IMR-90 (cell line): ENCODE measurements at regions not wholly inside any gene's neighbourhood (a gene's known extent, or its start where the extent isn't known, plus 50 kb on each side); places are given as distances from the start of the nearest gene placed in this dataset.

Experiments
- ATAC-seq: fragments of 200-7000 bp; cut with Tn5 transposase; 2 replicates; pipeline ENCODE4 v1.9.1; 2020; ENCODE audit warnings: low read depth, mild to moderate bottlenecking, moderate library complexity
- BruUV-seq: library from RNA; stranded (reverse); fragments of 400-500 nt; replicated peaks from 2 replicates; lab custom pipeline; 2021; lab: Mats Ljungman, UMichigan
- CTCF ChIA-PET: fragments of 300-600 bp; formaldehyde crosslinking; extraction: SDS; loops from one replicate; lab custom pipeline; 2021; ENCODE audit warnings: antibody characterized with exemption; lab: Yijun Ruan, JAX
- POLR2A ChIA-PET: fragments of 300-600 bp; sonication (Branson Sonifier 250); formaldehyde crosslinking; loops from one replicate; lab custom pipeline; 2022; ENCODE audit warnings: antibody characterized with exemption; ENCODE audit not compliant: unreplicated experiment; lab: Charles Lee
- DNase-seq: peaks from one replicate; pipeline ENCODE4 v3.0.0; 2013
- H2AFZ ChIP-seq: replicated peaks from 2 replicates; pipeline ENCODE3; 2013; ENCODE audit warnings: low read length, mild to moderate bottlenecking; ENCODE audit not compliant: poor library complexity
- H2AK5ac ChIP-seq: 2 replicates; pipeline ENCODE4 v1.6.1; 2013; ENCODE audit warnings: low read depth, low read length, inconsistent platforms
- H2AK9ac ChIP-seq: replicated peaks from 2 replicates; pipeline ENCODE3; 2013; ENCODE audit warnings: mild to moderate bottlenecking, low read depth, low read length, moderate library complexity; ENCODE audit not compliant: poor library complexity
- H2BK120ac ChIP-seq: 2 replicates; pipeline ENCODE4 v1.6.1; 2013; ENCODE audit warnings: low read depth, low read length, inconsistent platforms
- H2BK15ac ChIP-seq: 3 replicates; pipeline ENCODE4 v1.6.1; 2013; ENCODE audit warnings: low read depth, low read length, inconsistent platforms
- H2BK20ac ChIP-seq: 2 replicates; pipeline ENCODE4 v1.6.1; 2013; ENCODE audit warnings: low read depth, mild to moderate bottlenecking, inconsistent platforms, low read length, moderate library complexity
- H2BK5ac ChIP-seq: 2 replicates; pipeline ENCODE4 v1.6.1; 2013; ENCODE audit warnings: mild to moderate bottlenecking, low read depth, low read length, inconsistent platforms; ENCODE audit not compliant: poor library complexity, severe bottlenecking
- H3K14ac ChIP-seq: replicated peaks from 2 replicates; pipeline ENCODE4 v1.6.1; 2013; ENCODE audit warnings: low read depth, low read length, inconsistent platforms
- H3K18ac ChIP-seq: 2 replicates; pipeline ENCODE4 v1.6.1; 2013; ENCODE audit warnings: low read depth, low read length, control low read depth
- H3K23ac ChIP-seq: 2 replicates; pipeline ENCODE4 v1.6.1; 2013; ENCODE audit warnings: low read depth, low read length, inconsistent platforms
- H3K27ac ChIP-seq: 2 replicates; pipeline ENCODE4 v1.5.1; 2013; ENCODE audit warnings: mild to moderate bottlenecking, control low read depth, low read length; ENCODE audit not compliant: insufficient read depth
- H3K27me3 ChIP-seq: 2 replicates; pipeline ENCODE4 v1.6.1; 2013; ENCODE audit warnings: low read length; ENCODE audit not compliant: control insufficient read depth, insufficient read depth
- H3K36me3 ChIP-seq: 2 replicates; pipeline ENCODE4 v1.6.1; 2013; ENCODE audit warnings: low read length, mixed read lengths; ENCODE audit not compliant: control insufficient read depth, insufficient read depth
- H3K4ac ChIP-seq: 2 replicates; pipeline ENCODE4 v1.6.1; 2013; ENCODE audit warnings: low read depth, low read length, inconsistent platforms
- H3K4me1 ChIP-seq: 2 replicates; pipeline ENCODE4 v1.6.1; 2013; ENCODE audit warnings: low read length, mixed read lengths; ENCODE audit not compliant: control insufficient read depth, insufficient read depth
- H3K4me2 ChIP-seq: 2 replicates; pipeline ENCODE4 v1.6.1; 2013; ENCODE audit warnings: low read depth, mild to moderate bottlenecking, control low read depth, low read length, moderate library complexity
- H3K4me3 ChIP-seq: 2 replicates; pipeline ENCODE4 v1.5.1; 2013; ENCODE audit warnings: low read depth, mild to moderate bottlenecking, control low read depth, low read length, moderate library complexity; ENCODE audit not compliant: insufficient read depth
- H3K56ac ChIP-seq: 2 replicates; pipeline ENCODE4 v1.6.1; 2013; ENCODE audit warnings: low read length, inconsistent platforms; ENCODE audit not compliant: insufficient read depth; ENCODE audit errors: extremely low read depth
- H3K79me1 ChIP-seq, 2 experiments: 2 replicates each; pipeline ENCODE4 v1.6.1; 2013; ENCODE audit warnings: low read length in 2 of 2, inconsistent platforms in 1 of 2, low read depth in 1 of 2
- H3K9ac ChIP-seq: 2 replicates; pipeline ENCODE4 v1.6.1; 2013; ENCODE audit warnings: low read depth, low read length, control low read depth
- H3K9me1 ChIP-seq: 2 replicates; pipeline ENCODE4 v1.6.1; 2013; ENCODE audit warnings: low read length, inconsistent platforms; ENCODE audit not compliant: insufficient read depth
- H3K9me3 ChIP-seq: 2 replicates; pipeline ENCODE4 v1.6.1; 2013; ENCODE audit warnings: low read length; ENCODE audit not compliant: control insufficient read depth, insufficient read depth
- H4K20me1 ChIP-seq: 2 replicates; pipeline ENCODE4 v1.6.1; 2013; ENCODE audit warnings: low read length, inconsistent platforms; ENCODE audit not compliant: insufficient read depth
- H4K5ac ChIP-seq: 2 replicates; pipeline ENCODE4 v1.6.1; 2013; ENCODE audit warnings: mild to moderate bottlenecking, low read depth, low read length, control low read depth
- H4K8ac ChIP-seq, 2 experiments: 2 replicates each; pipeline ENCODE4 v1.6.1; 2013; ENCODE audit warnings: low read depth in 2 of 2, low read length in 2 of 2, control low read depth in 1 of 2, inconsistent platforms in 1 of 2
- H4K91ac ChIP-seq: 2 replicates; pipeline ENCODE4 v1.6.1; 2013; ENCODE audit warnings: low read depth, low read length, inconsistent platforms; ENCODE audit not compliant: insufficient read depth
- CEBPB ChIP-seq: IDR thresholded peaks from 2 replicates; pipeline ENCODE4 v1.6.1; 2012; ENCODE audit warnings: low read depth, low read length, improper control_type of control experiment
- SMC3 ChIP-seq: fragments of 150-350 bp; IDR thresholded peaks from 2 replicates; pipeline ENCODE4 v1.6.1; 2016; ENCODE audit warnings: low read depth, mild to moderate bottlenecking, antibody characterized with exemption, low read length, moderate library complexity
- WGBS, 2 experiments: methylation state at CpG; one replicate each; pipeline versions ENCODE4 v1.1.5 to v1.1.7; 2013; ENCODE audit warnings: missing lambda C conversion rate in 2 of 2; ENCODE audit not compliant: insufficient read length in 1 of 2; ENCODE audit errors: extremely low coverage in 2 of 2; 5-methylcytosine and 5-hydroxymethylcytosine counted together
- dilution Hi-C: fragments of 300-500 bp; cut with HindIII; formaldehyde crosslinking; loops from one replicate; pipeline ENCODE4 v1.14.3; 2018; ENCODE audit warnings: low sequenced_read_pairs; ENCODE audit not compliant: unreplicated experiment
- in situ Hi-C: fragments of 300-500 bp; cut with MboI; formaldehyde crosslinking; loops from 3 replicates; pipeline ENCODE4 v1.14.3; 2019; ENCODE audit warnings: low sequenced_read_pairs, inconsistent platforms, mixed read lengths
- intact Hi-C: fragments of 100-400 bp; cut with micrococcal nuclease; formaldehyde crosslinking; loops from 2 replicates; pipeline ENCODE4 v1.10.0; 2022
- TF ChIP-seq, protein P1 (sequence below): fragments of 150-350 bp; IDR thresholded peaks from 2 replicates; pipeline ENCODE4 v1.6.1; 2017; ENCODE audit warnings: mild to moderate bottlenecking, antibody characterized with exemption, low read length, low read depth

DNA sequence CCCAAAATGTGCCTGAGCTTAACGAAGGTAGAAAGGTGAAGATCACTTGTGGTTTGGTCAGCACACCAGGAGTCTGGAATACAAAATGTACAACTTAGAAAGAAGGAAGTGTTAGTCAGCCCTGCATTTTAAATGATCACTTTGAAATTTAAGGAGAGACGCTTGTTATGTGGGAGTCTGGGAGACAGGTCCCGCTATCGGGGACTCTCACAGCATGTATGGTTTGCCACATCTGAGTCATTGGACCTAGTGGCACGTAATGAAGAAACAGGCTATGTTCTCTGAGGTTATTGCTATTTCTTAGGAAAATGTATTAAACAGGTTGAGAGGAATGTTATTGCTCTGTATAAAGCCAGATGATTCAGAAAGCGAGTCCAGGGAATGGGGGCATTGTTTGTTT is 2362.5 kb upstream of the WWC1 start:
- H3K14ac ChIP-seq, result no peak overlapping the region
- no peak overlapping the region for H4K91ac ChIP-seq
- no peak overlapping the region for H3K27ac ChIP-seq
- DNase-seq (no peak), ATAC-seq (no peak)
- H3K18ac ChIP-seq, result no peak overlapping the region
- no peaks in the 10 kb centered on the region for H4K20me1 ChIP-seq
- H3K9me3 ChIP-seq, result peaks cover 8% of the 10 kb centered on the region
- H3K56ac ChIP-seq, result no peak overlapping the region
- no peak overlapping the region for H4K8ac ChIP-seq
- no peak overlapping the region for H2AK5ac ChIP-seq
- POLR2A ChIA-PET, result no interaction called here
- CTCF ChIA-PET, result no interaction called here
- no peak overlapping the region for H3K4me3 ChIP-seq
- 52% methylated on average over 3 of the region's 6 CpGs; no CpG with 5 or more reads in 1 of the 2 experiments for WGBS, 2 experiments
- H2BK20ac ChIP-seq, result no peak overlapping the region
- no peak overlapping the region for H2BK5ac ChIP-seq
- H3K9ac ChIP-seq, result no peak overlapping the region
- in situ Hi-C loops, result no loop called here
- H3K9me1 ChIP-seq, result no peaks in the 10 kb centered on the region
- no peaks in the 10 kb centered on the region for H3K36me3 ChIP-seq
- no TSS peak for BruUV-seq
- no peaks in the 10 kb centered on the region for H3K4me1 ChIP-seq
- H2BK15ac ChIP-seq, result no peak overlapping the region
- H2AFZ ChIP-seq, result no peak overlapping the region
- TF ChIP-seq CEBPB (no peak), SMC3 (no peak)
- TF ChIP-seq, protein P1, sequence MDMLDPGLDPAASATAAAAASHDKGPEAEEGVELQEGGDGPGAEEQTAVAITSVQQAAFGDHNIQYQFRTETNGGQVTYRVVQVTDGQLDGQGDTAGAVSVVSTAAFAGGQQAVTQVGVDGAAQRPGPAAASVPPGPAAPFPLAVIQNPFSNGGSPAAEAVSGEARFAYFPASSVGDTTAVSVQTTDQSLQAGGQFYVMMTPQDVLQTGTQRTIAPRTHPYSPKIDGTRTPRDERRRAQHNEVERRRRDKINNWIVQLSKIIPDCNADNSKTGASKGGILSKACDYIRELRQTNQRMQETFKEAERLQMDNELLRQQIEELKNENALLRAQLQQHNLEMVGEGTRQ, result no peak
- H3K4ac ChIP-seq, result no peak overlapping the region
- no peak overlapping the region for H2AK9ac ChIP-seq
- no peak overlapping the region for H3K4me2 ChIP-seq
- intact Hi-C loops, result no loop called here
- dilution Hi-C loops, result no loop called here
- no peaks in the 10 kb centered on the region for H3K79me1 ChIP-seq
- H3K27me3 ChIP-seq, result no peaks in the 10 kb centered on the region
- no peak overlapping the region for H4K5ac ChIP-seq
- H3K23ac ChIP-seq, result no peak overlapping the region
- no peak overlapping the region for H2BK120ac ChIP-seq
